HG03520 (cell line): ENCODE measurements at regions not wholly inside any gene's neighbourhood (a gene's known extent, or its start where the extent isn't known, plus 50 kb on each side); places are given as distances from the start of the nearest gene placed in this dataset.

Experiments used
- ATAC-seq: cut with Tn5 transposase; IDR thresholded peaks from one replicate; pipeline ENCODE4 v1.9.1; 2021; ENCODE audit warnings: mild to moderate bottlenecking, moderate library complexity; ENCODE audit not compliant: unreplicated experiment

DNA sequence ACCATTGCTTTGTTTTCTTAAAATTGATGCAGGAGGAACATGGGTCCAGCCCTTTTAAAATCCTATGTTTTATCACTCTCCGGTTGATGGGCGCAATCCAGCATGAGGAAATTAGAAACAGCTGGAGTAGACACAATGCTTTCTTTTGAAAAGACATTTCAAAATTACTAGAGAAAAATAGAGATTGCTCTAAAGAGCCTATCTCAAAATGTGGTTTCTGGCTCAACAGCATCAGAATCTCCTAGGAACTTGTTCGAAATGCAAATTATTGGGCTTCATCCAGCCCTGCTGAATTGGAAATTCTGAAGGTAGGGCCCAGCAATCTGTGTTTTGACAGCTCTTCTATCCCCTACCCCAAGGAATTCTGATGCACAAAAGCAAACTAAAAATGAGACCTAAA is 190.8 kb upstream of the BMP2 start:
- no peak for ATAC-seq

DNA sequence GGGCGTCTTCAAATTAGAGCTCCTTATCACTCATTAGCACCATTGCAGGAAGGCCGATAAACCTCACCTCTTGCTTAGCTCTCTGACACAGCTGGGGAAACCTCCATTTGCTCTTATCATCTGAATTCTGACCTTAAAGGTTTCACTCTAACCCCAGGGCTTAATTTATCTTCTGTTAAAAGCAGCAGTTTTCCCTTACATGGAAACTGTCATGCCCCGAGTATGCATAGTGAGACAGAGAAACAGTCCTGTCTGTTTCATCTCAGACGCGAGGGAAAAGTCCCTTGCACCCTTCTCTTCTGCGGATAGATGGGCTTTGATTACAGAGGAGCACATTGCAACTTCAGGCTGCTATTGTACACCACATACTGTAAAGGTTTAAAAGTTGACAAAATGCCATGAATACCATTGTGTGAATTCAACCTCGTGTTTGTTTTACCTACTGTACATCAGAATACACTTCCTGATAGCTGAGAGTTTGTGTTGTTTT is 191.5 kb upstream of the BMP2 start:
- ATAC-seq = no peak

DNA sequence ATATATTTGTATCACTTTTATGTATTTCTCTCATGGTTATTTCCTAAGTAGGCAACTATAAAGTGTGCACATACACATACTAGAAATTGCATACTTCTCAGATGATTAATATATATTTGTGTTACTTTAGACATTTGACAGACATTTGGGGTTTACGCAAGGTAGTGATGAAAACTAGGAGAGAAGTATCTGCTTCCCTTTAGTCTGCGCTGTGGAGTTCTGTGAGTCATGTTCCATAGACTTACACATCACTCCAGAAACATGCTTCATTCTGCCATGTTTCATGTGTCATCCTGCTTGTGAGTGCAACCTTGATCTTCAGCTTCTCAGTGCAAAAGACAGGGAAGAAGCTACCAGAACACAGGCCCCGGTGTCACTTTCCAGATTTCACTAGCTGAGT is 200.7 kb upstream of the BMP2 start:
- ATAC-seq = no peak

DNA sequence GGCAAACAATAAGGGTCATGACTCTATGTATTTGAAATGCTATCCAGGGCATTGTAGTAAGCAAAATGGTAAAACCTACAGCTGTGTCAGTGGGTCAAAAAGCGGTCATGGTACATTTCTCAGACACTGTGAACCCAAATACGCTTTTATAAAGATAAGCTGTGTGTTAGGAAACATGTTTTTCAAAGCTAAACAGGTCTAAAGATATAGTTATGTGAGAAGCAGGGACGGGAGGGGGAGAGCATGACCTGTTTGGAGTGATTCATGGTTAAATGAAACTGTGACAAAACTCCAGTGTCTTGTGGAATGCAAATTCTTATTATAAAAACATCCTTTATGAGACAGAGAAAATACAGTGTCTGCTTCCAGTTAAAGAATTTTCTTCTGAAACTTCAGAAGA is 205.4 kb upstream of the BMP2 start:
- no peak for ATAC-seq

DNA sequence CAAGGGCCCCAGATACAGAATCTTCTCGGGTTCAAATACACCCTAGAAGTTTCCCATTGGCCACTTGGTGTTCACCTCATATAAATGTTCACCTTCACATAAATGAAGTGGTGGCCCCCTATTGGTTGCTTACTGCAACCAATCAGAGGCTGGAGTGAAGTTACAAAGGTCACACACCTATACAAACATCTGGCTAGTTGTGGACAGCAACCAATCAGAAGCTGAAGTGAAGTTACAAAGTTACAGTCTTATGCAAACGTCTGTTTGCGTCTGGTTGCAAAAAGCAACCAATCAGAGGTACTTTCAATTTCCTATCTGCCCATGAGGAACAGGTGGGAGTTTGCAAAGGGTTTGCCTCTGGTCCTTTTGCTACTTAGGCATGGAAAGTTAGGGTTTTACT is 206.5 kb upstream of the BMP2 start:
- no peak for ATAC-seq

DNA sequence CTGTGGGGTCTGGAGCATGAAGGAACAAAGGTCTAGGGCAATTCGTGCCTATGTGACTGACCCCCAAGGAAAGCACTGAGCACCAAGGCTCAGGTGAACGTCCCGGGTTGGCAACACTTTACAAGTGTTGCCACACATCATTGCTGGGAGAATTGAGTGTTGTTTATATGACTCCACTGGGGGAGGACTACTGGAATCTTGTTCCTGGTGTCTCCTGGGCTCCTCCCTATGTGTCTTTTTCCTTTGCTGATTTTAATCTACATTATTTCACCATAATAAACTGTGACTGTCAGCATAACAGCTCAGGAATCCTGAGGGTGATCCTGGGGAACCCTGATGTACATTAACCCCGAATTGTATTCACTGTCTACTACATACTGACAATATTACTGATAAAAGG is 207.7 kb upstream of the BMP2 start:
- no peak for ATAC-seq

DNA sequence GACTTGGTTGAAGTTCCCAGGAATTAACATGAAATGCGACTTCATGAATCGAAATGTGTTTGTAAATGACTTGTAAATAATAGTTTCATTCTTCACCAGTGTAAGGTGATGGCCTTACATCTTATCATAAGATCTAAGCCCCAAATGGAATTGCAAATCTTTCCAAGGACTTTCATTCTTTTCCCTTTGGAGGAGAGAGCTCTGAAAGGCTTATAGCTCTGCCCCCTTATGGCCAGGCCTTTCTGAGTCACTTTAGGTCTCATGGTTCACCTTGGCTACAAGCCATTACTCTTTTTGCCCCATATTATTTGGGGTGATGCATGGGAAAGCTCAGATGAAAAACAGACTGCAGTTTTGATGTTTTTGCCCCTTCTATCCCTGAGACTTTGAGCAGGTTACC is 209.1 kb upstream of the BMP2 start:
- ATAC-seq = no peak

DNA sequence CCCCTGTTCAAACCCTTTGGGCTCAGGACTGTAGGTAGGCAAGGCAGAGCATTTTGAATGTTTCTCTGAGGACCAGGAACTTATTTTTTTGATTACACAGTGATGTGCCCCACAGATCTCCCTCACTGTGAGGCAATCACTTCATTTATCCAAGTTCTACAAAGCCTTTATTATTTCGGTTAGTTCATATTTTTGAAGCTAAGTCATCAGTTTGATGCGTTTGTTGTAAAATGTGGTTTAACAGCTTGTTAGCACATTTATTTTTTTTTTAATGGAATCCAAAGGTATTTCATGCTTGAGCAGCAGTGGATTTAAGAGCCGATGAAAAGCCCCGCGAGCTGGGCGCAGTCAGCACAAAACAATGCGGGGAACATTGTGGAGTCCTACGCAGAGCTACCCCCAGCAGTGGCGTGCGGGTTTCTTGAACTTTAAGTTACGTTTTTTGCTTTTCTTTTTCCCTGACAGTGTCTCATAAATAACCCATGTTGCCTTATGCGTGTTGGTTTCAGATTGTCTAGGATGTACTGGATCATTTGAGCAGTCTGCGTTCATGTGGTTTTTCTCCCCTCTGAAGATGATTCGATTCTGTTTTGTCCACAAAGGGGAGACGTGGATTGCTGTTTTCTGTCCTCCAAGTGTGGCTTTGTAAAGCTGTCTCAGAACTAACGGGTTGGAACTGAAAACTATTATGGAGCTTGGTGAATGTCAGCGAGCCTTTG is 233.6 kb upstream of the BMP2 start:
- no peak for ATAC-seq

DNA sequence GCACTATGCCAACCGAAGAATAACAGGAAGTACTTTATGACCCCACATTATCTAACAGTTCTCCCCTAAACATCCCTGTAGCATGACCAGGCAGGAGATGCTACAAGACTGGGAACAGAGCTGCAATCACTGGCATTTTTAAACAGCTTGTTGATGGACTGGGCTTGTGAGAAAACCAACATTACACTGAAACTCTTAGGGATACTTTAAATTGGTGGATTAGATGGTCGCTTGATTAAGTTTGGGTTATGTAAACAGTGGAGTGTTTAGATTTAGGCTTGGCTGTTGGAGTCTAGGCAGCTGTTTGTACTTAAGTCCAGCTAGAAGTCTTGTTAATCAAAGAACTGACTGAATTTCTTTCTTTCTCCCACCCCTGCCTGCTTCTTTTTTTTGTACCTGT is 234.1 kb upstream of the BMP2 start:
- ATAC-seq = no peak

DNA sequence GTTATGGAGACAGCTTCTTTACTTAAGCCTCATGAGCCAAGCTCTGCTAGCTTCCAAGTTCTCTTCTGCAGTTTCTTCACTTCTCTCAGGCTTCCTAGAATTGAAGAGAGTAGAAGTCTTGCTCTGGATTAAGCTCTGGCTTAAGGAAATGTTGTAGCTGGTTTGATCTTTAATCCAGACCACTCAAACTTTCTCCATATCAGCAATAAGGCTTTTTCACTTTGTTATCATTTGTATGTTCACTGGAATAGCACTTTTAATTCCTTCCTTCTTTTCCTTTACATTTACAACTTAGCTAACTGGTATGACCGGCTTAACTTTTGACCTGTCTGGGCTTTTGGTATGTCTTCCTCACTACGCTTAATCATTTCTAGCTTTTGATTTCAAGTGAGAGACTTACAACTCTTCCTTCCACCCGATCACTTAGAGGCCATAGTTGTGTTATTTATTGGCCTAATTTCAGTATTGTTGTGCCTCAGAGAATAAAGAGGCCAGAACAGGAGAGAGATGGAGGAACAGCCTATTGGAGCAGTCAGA is 236.6 kb upstream of the BMP2 start:
- ATAC-seq = no peak

DNA sequence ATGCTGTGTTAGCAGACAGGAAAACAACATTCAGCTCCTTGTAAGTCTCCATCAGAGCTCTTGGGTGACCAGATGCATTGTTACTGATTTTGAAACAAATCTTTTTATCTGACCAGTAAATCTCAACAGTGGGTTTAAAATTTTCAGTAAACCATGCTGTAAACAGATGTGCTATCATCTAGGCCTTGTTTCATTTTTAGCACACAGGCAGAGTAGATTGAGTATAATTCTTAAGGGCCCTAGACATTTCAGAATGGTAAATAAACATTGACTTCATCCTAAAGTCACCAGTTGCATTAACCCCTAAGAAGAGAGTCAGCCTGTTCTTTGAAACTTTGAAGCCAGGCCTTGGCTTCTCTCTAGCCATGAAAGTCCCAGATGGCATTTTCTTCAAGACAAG is 237.2 kb upstream of the BMP2 start:
- no peak for ATAC-seq

DNA sequence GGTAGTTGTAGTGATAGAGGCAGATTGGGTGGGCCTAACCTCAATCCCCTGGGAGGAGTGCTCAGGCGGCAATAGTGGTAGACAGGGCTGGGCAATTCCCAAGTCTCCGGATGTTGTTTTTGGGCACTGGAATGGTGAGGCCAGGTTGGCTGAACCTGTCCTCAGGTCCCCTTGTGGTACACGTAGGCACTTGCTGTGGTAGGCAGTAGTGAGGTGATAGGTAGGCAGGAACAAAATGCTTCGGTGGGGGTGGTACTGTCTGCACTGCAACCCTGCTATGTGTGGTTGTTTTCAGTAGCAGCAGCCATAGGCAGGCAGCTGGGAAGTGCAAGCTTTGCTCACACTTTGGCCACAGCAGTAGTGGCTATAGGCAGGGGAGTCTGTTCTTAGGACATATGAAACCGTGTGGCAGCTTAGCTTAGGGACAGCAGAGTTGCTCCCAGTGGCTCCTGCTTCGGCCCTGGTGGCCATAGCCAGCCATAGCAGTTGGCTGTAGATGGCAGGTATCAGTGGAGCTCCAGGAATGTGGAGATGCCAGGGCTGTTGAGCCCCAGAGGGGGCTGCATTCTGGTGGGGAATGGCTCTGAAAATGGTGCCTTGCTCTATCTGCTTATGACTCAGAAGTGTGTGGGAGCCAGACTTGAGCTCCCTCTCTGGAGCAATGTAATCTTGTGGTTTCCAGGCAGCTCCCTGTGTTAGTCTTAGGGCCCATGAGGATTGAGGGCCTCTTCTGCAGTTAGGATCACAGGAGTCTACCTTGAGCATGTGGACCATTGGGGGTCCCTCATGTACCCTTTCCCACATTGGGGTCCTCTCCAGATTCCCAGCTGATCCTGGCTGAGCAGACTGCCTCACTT is 241.8 kb upstream of the BMP2 start:
- ATAC-seq = no peak

DNA sequence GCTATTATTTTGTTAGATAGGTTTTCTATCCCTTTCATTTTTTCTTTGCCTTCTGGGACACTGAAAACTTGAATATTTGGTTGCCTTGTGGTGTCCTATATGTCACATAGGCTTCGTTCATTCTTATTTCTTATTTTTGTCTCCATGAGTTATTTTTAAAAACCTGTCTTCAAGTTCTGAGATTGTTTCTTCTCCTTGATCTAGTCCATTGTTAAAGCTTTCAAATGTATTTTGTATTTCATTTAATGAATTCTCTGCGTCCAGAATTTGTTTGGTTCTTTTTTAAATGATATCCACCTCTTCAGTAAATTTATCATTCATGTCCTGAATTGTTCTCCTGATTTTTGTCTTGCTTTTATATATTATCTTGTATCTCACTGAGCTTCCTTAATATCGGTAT is 243.2 kb upstream of the BMP2 start:
- no peak for ATAC-seq

DNA sequence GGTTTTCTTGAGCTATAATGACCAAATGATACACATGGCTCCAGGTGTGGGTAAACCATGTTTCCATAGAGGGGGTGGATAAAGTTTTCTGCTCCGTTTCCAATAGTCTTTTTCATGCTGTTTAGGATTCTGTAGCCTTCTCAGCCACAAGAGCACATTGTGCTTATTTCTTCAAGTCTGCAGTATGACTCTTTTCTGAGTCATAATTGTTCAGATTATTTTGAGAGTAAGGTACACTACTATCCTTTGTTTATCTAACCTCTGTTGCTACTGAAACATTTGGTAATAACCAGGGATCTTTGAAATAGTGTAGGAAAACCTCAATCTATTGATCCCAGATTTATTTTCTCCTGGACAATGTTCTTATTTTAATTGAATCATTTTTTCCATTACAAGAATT is 247.9 kb upstream of the BMP2 start:
- no peak for ATAC-seq

DNA sequence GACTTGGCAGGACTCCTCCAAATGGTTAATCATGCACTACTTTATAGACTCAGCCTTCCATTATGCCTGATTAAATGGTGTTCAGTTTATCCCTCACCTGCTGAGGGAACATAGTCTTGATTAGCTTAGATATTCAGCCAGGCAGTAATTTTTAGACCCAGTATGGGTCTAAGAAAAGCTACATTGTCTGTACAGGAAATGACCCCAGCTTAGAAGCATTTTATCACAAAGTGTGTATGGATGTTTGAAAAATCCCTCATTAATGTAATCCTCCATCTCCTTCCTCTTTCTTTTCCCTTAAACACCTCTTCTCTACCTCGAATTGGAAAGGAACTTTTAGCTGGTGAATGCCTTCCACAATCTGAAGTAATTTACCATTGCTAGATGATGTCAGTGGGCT is 252.2 kb upstream of the BMP2 start:
- ATAC-seq = no peak

DNA sequence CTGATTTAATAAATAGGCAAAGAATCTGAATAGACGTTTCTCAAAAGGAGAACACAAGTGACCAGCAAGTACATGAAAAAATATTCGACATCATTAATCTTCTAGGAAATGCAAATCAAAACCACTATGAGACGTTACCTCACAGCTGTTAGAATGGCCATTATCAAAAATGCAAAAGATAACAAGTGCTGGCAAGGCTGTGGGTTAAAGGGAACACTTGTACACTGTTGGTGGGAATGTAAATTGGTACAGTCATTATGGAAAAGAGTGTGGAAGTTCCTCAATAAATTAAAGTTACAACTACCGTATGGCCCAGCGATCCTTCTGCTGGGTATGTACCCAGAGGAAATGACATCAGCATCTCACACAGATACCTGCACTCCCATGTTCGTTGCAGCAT is 253.9 kb upstream of the BMP2 start:
- no peak for ATAC-seq

DNA sequence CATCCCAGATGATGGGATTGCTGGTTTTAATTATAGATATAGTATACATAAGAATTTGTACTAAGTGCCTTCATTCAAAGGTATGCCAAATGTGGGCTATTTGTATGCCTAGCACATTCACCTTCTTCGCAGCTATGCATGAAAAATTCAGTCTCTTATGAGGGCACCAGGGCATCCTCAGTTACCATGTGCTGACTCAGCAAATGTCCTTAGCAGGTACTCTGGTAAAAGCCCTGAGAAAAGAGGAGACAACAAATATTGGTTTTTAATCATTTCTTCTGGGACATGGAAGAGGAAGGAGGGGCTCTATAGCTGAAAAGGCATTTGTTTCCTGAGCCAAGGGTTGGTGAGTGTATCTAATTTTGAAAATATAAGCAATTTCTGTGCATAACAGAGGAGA is 258.1 kb upstream of the BMP2 start:
- ATAC-seq = no peak

DNA sequence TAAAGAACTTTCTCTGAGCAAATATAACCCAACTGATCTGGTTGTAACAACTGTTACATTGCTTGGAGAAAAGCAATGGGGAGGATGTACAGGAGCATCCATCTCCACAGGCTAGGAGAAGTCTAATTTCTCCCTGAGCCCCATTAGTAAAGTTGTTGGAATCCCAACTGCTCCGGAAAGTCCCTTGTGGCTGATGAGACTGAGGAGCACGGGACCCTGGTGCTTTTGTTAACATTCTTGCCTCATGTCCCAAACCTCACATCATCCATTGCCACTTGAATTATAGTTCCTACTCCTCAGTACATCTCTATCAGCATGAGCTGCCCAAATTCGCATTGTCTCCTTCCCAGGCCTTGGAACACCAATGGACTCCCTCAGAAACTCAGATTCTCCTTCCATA is 260.6 kb upstream of the BMP2 start:
- no peak for ATAC-seq

DNA sequence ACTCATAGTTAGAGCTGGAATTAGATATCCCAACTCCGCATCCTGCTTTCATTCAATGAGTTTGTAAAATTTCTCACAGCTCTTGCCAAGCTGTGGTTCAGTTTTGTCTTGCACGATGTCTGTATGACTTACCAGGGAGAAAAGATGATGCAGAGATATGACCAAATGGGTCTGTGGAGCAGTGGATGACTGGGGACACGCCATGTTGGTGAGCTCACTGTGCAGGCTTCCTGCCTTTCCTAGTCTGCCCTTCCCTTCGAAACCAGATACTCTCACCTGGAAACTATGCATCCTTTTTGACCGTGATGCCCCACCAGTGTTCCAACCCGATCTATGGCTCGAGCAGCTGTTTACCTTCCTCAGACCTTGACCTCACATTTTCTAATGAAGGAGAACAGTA is 262.7 kb upstream of the BMP2 start:
- ATAC-seq = no peak

DNA sequence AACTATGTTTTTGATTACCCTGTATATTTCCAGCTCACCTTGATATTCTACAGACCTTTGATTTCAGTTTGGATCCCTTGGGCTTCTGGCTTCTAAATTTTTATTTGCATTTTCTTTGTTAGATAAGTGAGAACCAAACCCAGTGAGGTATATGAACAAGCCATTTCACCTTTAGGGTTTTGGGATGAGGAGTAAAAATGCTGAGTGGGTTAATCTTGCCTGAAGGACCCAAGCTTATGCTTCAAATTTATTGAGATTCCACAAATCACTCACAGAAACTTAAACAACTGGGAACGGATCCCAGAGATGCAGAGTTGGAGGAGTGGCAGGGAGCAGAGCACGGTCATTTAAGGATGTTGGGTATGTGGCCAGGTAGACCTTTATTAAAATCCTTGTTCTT is 263.3 kb upstream of the BMP2 start:
- no peak for ATAC-seq

DNA sequence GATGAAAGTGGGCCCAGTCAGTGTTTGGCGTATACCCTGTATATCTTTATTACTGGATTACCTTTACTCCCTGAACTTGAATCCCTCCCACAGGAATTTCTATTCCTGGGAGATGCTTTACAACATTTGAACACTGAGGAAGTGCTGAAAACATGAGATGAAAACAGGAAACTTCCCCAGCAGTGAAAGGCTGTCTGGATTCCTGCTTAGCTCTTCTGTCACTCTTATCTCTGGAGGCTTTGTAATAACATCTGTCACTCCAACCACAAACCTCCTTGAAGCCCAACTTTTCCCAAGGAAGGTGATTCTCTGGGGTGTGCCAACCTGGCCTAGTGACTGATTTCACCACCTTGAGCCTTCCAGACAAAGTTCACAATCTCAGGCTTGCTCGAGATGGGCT is 264.5 kb upstream of the BMP2 start:
- ATAC-seq = no peak

DNA sequence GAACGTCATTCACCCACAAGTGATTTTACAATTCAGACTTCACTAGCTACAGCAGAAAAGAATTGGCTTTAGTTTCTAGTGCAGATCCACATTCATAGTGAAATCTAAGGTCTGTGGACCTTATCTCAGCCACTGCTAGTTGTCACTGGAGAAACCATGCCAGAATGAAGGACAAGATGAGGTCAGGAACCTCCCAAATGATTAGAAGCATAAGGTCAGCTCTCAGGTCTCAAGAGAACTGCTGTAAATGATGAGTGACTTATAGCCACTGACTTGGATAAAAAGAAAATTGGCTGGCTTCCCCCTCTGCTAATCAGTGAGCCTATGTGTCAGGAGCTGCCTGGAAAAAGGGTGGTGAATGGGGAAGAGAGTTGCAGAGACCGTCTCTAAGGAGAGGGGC is 265.3 kb upstream of the BMP2 start:
- no peak for ATAC-seq
